CD4-positive, alpha-beta T cell (primary cell): ENCODE measurements at regions not wholly inside any gene's neighbourhood (a gene's known extent, or its start where the extent isn't known, plus 50 kb on each side); places are given as distances from the start of the nearest gene placed in this dataset.

Experiments
- ATAC-seq: fragments of 200-7000 bp; cut with Tn5 transposase; one replicate; pipeline ENCODE4 v1.10.0; 2022; ENCODE audit warnings: mild to moderate bottlenecking; ENCODE audit not compliant: poor library complexity
- CTCF ChIA-PET: fragments of 350-600 bp; sonication (Branson Sonifier 250); formaldehyde crosslinking; loops from one replicate; lab custom pipeline; 2021; ENCODE audit warnings: antibody characterized with exemption, inconsistent platforms; lab: Charles Lee
- POLR2A ChIA-PET: fragments of 350-600 bp; sonication (Branson Sonifier 250); formaldehyde crosslinking; loops from one replicate; lab custom pipeline; 2021; ENCODE audit warnings: antibody characterized with exemption, inconsistent platforms; lab: Charles Lee
- DNase-seq, 14 experiments: peaks; one replicate each; pipeline ENCODE4 v3.0.0-alpha.2; 2013 to 2020; ENCODE audit warnings: mixed read lengths in 2 of 14
- H3K27ac ChIP-seq, 2 donors: one replicate each; pipeline versions ENCODE4 v1.5.1 to v1.7.0; 2013; ENCODE audit warnings: low read length in 2 of 2, low read depth in 1 of 2, mild to moderate bottlenecking in 1 of 2
- H3K27me3 ChIP-seq, 2 experiments: 1 replicate in 1 of 2; 2 replicates in 1 of 2; pipeline versions ENCODE4 v1.6.1 to v1.7.0; 2013; ENCODE audit warnings: low read length in 2 of 2, control low read depth in 1 of 2, mild to moderate bottlenecking in 1 of 2, moderate library complexity in 1 of 2; ENCODE audit not compliant: insufficient read depth in 2 of 2, control insufficient read depth in 1 of 2
- H3K36me3 ChIP-seq: one replicate; pipeline ENCODE4 v1.6.1; 2013; ENCODE audit warnings: low read length, control low read depth; ENCODE audit not compliant: insufficient read depth
- H3K4me1 ChIP-seq: one replicate; pipeline ENCODE4 v1.6.1; 2013; ENCODE audit warnings: low read length, control low read depth; ENCODE audit not compliant: insufficient read depth
- H3K4me3 ChIP-seq: one replicate; pipeline ENCODE4 v1.5.1; 2013; ENCODE audit warnings: mild to moderate bottlenecking, low read length, moderate library complexity
- H3K9me3 ChIP-seq, 2 experiments: 1 replicate in 1 of 2; 2 replicates in 1 of 2; pipeline versions ENCODE4 v1.6.1 to v1.7.0; 2013; ENCODE audit warnings: low read length in 2 of 2, mild to moderate bottlenecking in 2 of 2, control low read depth in 1 of 2, moderate library complexity in 1 of 2; ENCODE audit not compliant: control insufficient read depth in 1 of 2, insufficient read depth in 1 of 2
- H3K27ac Mint-ChIP-seq: one replicate; pipeline ENCODE4 v1.8.0; 2020; ENCODE audit warnings: mixed read lengths
- H3K27me3 Mint-ChIP-seq: one replicate; pipeline ENCODE4 v1.8.0; 2021; ENCODE audit warnings: mixed read lengths
- H3K36me3 Mint-ChIP-seq: one replicate; pipeline ENCODE4 v1.8.0; 2021; ENCODE audit warnings: low read depth, mixed read lengths
- H3K4me1 Mint-ChIP-seq: one replicate; pipeline ENCODE4 v1.8.0; 2021; ENCODE audit warnings: low read depth, mixed read lengths
- H3K4me3 Mint-ChIP-seq: one replicate; pipeline ENCODE4 v1.8.0; 2020; ENCODE audit warnings: mild to moderate bottlenecking, mixed read lengths
- H3K9me3 Mint-ChIP-seq: one replicate; pipeline ENCODE4 v1.8.0; 2020; ENCODE audit warnings: mixed read lengths
- intact Hi-C, 2 experiments: fragments of 100-400 bp; cut with DNase I in 1 of 2; cut with micrococcal nuclease in 1 of 2; formaldehyde crosslinking; loops; one replicate each; pipeline versions ENCODE4 v1.15.1 to v1.9.0; 2023 to 2025; cut with DNase I, micrococcal nuclease
- TF ChIP-seq, protein P1 (sequence below): fragments of 200-600 bp; IDR thresholded peaks from one replicate; pipeline ENCODE4 v1.8.0; 2022; ENCODE audit warnings: antibody characterized with exemption, mild to moderate bottlenecking

DNA sequence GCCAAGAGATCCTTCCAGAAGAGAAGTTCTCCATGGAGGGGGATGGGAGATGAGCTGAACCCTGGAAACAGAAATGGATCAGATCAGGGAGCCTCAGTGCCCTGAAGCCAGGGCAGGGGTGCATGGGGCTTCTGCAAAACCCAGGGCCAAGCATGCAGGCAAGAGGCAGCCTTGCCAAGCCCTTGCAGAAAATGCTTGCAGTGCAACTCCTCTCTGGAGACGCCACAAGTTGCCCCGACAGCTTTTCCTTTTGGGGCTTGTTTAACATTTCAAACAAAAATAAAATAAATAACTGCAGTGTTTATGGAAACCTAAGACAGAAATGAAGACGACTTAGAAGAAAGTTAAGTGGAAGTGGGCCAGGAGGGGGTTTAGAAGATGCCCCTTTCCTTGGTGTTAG is 177.5 kb upstream of the TNP1 start:
- POLR2A ChIA-PET = no interaction called here
- no peaks in the 10 kb centered on the region for H3K9me3 Mint-ChIP-seq

DNA sequence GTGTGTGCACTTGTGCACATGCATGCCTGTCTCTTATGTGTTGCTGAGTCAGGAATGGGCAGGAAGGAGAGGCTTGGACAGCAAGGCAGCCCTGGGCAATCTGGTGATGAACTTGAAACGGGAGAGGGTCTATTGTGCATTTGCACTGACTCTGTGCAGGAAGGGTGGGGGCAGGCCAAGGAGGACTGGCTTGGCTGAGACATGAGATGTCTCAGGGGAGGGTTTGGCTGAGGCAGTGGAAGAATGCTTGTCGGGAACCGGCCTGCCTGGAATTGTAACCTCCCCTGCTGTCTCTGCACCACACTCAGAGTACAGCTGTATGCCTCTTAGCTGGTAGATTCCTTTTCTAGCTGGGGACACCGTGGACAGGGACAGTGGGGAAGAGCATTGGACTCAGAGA is 176.1 kb upstream of the TNP1 start:
- H3K27me3 Mint-ChIP-seq = no peaks in the 10 kb centered on the region
- intact Hi-C loops = no loop called here
- no peak overlapping the region for H3K27ac Mint-ChIP-seq
- ATAC-seq (no peak), DNase-seq (no peak)
- H3K36me3 Mint-ChIP-seq = no peaks in the 10 kb centered on the region
- ChIA-PET POLR2A (no interaction called here), CTCF (no interaction called here)
- TF ChIP-seq, protein P1, sequence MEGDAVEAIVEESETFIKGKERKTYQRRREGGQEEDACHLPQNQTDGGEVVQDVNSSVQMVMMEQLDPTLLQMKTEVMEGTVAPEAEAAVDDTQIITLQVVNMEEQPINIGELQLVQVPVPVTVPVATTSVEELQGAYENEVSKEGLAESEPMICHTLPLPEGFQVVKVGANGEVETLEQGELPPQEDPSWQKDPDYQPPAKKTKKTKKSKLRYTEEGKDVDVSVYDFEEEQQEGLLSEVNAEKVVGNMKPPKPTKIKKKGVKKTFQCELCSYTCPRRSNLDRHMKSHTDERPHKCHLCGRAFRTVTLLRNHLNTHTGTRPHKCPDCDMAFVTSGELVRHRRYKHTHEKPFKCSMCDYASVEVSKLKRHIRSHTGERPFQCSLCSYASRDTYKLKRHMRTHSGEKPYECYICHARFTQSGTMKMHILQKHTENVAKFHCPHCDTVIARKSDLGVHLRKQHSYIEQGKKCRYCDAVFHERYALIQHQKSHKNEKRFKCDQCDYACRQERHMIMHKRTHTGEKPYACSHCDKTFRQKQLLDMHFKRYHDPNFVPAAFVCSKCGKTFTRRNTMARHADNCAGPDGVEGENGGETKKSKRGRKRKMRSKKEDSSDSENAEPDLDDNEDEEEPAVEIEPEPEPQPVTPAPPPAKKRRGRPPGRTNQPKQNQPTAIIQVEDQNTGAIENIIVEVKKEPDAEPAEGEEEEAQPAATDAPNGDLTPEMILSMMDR = no peak
- no peaks in the 10 kb centered on the region for H3K9me3 ChIP-seq
- H3K27me3 ChIP-seq = no peaks in the 10 kb centered on the region
- H3K4me3 Mint-ChIP-seq = no peak overlapping the region
- H3K9me3 Mint-ChIP-seq = no peaks in the 10 kb centered on the region
- H3K27ac ChIP-seq = no peak overlapping the region
- no peaks in the 10 kb centered on the region for H3K4me1 ChIP-seq
- H3K4me1 Mint-ChIP-seq = no peaks in the 10 kb centered on the region
- no peak overlapping the region for H3K4me3 ChIP-seq
- no peaks in the 10 kb centered on the region for H3K36me3 ChIP-seq

More for the DNA sequence above, 177.5 kb upstream of the TNP1 start:
- Histone ChIP-seq H3K36me3 (no peaks in the 10 kb centered on the region), H3K4me3 (no peak overlapping the region), H3K27ac (no peak overlapping the region), H3K9me3 (no peaks in the 10 kb centered on the region), H3K27me3 (no peaks in the 10 kb centered on the region), H3K4me1 (no peaks in the 10 kb centered on the region)
- Mint-ChIP-seq H3K27me3 (no peaks in the 10 kb centered on the region), H3K4me1 (no peaks in the 10 kb centered on the region), H3K36me3 (no peaks in the 10 kb centered on the region), H3K27ac (no peak overlapping the region), H3K4me3 (no peak overlapping the region)
- ATAC-seq = no peak
- DNase-seq = no peak
- CTCF ChIA-PET = no interaction called here
- TF ChIP-seq, protein P1 = no peak
- intact Hi-C loops = no loop called here

DNA sequence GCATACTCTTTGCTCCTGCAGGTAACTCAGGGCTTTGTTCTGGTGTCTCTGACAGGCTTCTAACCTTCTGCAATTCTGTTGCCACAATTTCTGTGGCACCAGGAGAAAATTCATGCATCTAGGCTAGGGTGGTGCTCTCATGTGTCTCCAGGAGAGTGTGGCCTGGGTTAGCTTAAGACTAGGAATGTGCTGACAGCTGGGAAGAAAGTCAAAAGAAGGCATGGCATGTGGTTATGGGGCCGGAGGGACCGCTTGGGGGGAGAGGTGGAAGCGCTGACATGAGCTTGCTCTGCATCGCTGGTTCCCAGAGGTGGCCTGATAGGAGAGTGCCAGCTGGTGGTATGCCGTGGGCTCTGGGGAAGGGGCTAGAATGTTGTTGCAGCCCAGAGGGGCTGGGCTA is 173.3 kb upstream of the TNP1 start:
- Mint-ChIP-seq H3K4me1 (no peaks in the 10 kb centered on the region), H3K4me3 (no peak overlapping the region), H3K27ac (no peak overlapping the region), H3K27me3 (peaks cover 17% of the 10 kb centered on the region), H3K36me3 (no peaks in the 10 kb centered on the region), H3K9me3 (no peaks in the 10 kb centered on the region)
- ATAC-seq = no peak
- TF ChIP-seq, protein P1 = no peak
- H3K27me3 ChIP-seq = peaks cover 0 to 7% of the 10 kb centered on the region in 2 experiments
- intact Hi-C loops = no loop called here
- no peak for DNase-seq
- H3K27ac ChIP-seq = no peak overlapping the region
- ChIA-PET CTCF (no interaction called here), POLR2A (no interaction called here)
- H3K36me3 ChIP-seq = no peaks in the 10 kb centered on the region
- no peak overlapping the region for H3K4me3 ChIP-seq
- no peaks in the 10 kb centered on the region for H3K9me3 ChIP-seq
- H3K4me1 ChIP-seq = no peaks in the 10 kb centered on the region
